ENCODE measurements at regions not wholly inside any gene's neighbourhood (a gene's known extent, or its start where the extent isn't known, plus 50 kb on each side); places are given as distances from the start of the nearest gene placed in this dataset.
"Not testable (repeated sequence)": the region's sequence is repeated elsewhere in the genome, so short reads cannot be mapped to it uniquely, and the experiment has no call there.

DNA sequence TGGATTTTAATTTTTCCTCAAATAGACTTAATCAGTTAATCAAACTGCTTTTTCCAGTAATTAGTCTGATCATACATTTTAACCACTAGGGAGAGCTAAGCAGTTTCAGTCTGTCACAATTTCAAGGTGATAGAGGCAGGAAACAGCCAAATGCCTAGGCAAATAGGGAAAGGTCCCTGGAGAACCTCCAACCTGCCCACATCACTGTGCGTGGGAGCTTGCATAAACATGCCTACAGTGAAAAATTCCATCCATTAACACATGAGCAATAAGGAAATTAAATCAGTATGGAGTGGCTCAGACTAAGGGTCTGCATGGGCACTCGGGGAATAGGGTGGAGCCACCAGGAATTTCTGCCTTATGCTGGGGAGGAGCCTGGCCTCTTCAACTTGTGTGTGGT, 74.6 kb downstream of the AASDHPPT start:
- DNase-seq, result no peak

DNA sequence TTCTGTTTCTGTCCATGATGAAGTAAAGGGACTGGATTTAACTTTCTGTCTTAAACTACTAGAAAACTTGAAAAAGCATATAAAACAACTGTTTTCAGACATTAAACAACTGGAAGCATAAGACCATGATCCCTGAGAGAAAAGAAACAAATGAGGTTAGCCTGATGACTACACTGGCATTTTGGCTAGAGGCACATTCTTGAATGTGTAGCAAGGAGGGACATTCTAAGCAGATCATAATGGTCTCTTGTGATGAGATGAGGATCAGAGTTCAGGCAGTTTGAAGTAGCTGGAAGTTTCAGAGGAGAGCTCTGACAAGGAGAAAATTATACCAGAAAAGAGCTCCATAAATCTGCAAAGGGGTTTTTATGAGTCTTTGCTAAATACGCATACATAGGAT, 75.4 kb downstream of the AASDHPPT start:
- no peak for DNase-seq

DNA sequence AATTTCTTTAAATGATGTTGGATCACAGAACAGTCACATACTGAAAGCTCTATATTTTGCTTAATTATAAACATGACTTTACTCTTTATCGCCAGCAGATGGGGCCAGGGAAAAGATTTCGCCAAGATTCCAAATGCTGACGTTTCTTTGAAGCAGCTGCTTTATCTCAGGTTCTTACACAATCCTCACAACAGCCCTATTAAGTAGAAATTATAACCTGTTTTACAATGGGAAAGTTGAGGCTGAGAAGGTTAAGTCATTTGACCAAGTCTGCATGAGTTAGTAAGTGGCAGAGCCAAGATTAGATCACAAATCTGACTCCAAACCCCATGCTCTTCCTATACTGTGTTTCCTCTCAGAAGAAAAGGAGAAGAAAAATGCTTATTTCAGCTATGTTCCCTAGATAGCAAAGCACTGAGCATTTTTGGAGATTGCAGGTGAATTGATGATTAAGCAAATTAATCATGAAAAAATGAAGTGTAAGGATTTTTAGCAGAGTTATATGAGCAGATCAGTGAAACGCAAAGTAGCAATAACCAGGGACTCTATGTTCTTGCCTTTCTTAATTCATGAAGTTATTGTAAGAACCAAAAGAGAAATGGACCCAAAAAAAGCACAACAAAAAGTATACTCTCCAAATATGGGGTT, 79.0 kb downstream of the AASDHPPT start:
- peak; percentile 20 to 32 for DNase-seq

- no peak for DNase-seq
These were observed 80.9 kb downstream of the AASDHPPT start for GRCh38 chr11:106158406-106158805.

DNA sequence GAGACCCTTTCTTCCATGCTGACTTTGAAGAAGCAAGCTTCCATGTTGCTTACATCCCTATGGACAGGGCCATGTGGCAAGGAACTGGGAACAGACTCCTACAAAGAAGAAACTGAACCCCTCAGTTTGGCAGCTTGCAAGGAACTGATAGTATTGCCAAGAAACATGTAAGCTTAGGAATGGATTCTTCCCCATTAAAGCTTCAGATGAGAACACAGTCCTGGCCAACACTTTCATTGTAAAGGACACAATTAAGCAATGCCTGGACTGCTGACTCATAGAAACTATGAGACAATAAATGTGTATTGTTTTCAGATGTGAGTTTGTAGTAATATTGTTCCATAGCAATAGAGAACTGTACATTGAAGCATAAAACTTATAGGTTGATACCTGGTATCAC, 82.4 kb downstream of the AASDHPPT start:
- DNase-seq, result no peak

DNA sequence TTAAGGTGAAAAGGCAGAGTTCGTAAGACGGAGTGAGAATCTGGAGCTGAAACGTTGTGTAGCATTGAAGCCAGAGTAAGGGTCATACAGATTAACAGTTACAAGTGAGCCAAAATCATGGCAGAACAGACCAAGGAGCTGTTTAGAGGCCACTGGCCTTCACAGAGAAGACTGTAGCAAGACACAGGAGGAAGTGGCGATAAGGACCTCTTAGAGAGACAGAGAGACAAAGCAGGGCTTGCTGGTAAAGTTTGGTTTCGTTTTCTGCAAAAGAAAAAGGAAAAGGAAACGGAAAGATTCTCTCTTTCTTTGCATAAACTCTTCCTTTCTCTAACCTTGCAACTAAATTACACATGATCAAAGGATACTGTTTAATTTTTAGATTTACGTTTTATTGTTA, 83.0 kb downstream of the AASDHPPT start:
- no peak for DNase-seq

DNA sequence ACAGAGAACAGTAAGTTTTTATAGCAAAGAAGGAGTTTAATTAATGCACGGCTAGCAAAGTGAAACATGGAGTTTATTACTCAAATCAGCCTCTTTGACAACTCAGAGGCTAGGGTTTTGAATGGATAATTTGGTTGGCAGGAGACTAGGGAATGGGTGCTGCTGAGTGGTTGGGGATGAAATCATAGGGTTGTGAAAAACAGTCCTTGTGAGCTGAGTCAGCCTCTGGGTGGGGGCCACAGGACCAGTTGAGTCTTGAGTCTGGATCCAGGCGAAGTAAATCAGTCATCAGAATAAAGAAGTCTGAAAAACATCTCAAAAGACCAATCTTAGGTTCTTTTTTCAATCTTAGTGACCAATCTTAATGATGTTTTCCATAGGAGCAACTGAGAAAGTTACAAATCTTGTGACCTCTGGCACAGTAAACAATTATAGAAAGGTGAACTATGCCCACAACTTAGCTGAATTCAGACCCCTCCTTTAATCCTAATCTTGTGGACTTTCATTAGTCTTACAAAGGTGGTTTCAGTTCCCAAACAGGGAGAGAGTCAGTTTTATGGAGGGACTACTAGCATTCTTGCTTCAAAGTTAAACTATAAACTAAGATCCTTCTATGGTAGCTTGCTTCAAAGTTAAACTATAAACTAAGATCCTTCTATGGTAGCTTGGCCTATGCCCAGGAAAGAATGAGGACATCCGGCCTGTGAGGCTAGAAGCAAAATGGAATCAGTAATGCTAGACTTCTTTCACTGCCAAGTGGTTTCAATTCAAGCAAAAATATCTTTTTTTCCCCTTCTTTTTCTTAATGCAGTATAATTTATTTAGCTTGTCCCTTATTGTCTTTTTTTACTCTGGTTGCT, 84.5 kb downstream of the AASDHPPT start:
- DNase-seq, result no peak

DNA sequence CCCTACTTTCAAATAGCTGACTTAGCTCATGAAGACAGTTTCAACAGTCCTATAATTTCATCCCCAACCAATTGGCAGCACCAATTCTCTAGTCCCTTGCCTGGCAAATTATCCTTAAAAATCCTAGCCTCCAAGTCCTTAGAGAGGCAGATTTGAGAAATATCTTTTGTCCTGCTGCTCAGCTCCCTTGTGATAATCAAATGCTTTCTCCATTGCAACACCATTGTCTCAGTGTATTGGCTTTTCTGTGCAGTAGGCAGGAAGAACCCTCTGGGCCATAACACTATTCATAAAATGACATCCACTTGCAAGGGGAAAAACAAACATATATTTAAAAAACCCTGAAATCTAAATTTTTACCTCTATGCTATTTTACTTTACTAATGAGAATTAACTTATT, 89.6 kb downstream of the AASDHPPT start:
- DNase-seq, result no peak

DNA sequence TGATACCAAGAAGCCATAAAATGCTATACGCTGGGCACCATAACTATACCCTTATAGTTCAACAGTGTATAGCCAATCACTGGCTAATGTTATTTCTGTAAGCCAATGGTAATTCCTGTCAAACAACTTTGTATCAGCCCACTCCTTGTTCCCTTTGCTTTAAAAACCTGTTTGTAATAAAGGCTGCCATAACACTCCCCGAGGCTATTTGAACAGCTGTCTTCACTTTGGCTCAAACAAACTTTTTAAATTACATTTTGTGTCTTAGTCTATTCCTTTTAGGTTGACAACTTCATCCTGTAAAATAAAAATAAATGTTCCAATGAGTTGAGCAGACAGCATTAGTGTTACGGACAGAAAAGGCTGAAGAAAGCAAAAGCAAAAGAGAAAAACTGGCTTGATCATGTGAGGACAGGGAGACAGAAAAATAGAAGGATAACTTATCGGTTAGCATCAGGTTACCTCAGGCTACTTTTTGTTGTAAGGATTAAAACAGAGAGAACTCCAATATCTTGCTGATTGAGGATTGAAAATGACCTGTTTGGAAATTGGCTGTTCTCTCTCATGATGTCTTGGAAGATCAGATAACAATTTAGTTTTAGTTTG, 95.0 kb downstream of the AASDHPPT start:
- no peak for DNase-seq

DNA sequence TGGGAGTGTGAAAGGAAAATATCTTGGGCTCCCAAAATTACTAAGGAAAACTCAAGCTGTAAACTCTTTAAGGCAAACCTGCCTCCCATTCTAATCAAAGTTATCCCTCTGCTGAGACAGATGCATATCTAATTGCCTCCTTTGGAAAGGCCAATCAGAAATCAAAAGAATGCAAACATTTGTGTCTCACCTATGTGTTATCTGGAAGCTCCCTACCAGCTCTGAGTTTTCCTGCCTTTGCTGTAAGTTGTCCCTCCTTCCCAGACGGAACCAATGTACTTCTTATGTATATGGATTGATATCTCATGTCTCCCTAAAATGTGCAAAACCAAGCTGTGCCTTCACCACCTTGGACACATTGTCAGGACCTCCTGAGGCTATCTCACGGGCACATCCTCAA, 95.8 kb downstream of the AASDHPPT start:
- no peak for DNase-seq

- DNase-seq, result not testable (repeated sequence)
These were observed 96.5 kb downstream of the AASDHPPT start for GRCh38 chr11:106174003-106174402.

DNA sequence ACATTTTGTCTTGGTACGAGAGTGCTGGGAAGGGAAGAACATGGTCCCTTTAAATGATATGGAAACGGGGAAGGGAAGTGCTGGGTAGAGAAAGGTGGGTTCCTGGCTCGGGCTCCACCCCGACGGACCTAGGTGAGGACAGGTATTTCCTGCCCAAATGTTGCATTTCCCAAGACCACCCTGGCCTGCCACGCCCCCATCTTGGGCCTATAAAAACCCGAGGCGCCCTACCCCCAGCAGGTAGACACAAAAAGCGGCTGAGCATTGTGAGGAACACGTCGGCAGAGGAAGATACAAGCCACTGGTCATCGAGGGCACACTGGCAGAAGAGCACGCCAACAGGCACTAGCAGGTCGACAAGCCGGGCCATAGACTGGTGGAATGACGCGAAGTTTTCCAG, 99.4 kb downstream of the AASDHPPT start:
- no peak for DNase-seq

DNA sequence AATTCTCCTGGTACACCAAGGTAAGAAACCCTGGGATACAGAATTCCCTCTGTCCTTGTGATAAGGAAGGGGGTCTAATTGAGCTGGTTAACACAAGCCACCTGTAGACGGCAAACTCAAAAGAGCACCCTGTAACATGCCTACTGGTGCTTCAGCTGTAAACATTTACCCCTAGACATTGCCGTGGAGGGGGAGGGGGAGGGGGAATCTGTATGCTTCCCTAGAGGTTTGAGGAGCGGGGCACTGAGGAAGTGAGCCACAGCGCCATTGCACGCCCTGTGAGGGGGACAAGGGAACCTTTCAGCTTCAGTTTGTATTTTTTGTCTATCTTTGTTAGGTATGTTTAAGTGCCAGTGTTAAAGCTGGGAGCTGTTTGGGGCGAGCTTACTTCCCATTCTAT, 99.8 kb downstream of the AASDHPPT start:
- no peak for DNase-seq

DNA sequence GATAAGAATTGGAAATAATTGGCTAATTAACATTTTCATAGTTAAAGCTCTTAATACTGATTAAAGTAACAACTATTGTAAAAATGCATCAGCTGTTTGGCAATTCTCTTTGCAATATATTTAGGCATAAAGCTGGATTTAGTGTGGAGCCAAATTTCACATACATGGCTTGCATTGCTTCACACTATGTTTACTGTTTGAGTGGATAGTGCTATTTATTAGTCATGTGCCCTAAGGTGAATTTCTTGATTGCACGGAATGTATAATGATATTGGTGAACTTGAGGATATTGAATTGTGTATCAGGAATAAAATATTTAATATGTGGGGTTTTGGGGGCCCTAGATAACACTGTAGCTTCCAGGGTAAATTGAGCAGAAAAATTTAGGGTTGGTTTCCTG, 100.9 kb downstream of the AASDHPPT start:
- DNase-seq, result no peak

GRCh38 chr11:106179048-106179447, 101.6 kb downstream of the AASDHPPT start:
- no peak for DNase-seq

DNA sequence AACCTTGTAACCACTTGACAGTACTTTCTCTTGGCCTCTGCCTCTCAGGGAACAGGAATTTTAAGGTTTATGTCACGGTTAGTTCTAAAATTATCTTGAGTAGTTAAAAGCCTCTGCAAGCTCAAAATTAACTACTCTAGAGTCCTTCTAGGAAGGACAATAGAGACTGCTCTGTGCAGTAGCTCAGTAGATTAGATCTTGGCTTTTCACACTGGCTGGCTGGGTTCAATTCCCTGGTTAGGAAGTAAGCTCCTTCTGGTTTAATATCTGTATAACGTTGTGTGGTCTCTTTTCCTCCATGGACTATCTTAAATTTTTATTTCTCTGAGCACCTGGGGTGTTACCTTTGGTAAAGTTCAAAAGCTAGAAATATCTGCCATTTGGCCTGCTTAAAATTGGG, 109.2 kb downstream of the AASDHPPT start:
- DNase-seq, result no peak

- no peak for DNase-seq
These were observed 110.5 kb downstream of the AASDHPPT start for GRCh38 chr11:106187860-106188456.

DNA sequence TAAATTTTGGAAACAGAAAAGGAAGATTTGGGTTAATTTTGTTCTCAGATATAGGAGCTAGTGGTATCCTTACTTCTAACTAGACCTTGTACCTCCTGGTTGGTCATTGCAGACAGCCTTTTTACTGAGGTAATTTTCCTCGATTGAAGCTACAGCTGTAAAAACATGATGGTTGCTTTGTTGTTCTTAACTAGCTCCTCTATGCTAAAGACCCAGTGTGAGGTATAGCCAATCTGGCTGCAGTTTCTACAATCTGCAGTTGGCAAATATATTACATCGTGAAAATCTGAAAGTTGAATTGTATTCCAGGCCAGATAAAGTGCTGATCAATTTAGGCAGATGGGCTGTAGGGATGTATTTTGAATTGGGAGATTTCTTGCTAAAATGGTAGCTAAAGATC, 116.5 kb downstream of the AASDHPPT start:
- DNase-seq, result no peak

- DNase-seq, result no peak
These were observed 120.0 kb downstream of the AASDHPPT start for GRCh38 chr11:106197438-106197837.

- no peak for DNase-seq
These were observed 125.6 kb downstream of the AASDHPPT start for GRCh38 chr11:106202935-106203620.

- no peak for DNase-seq
These were observed 131.3 kb downstream of the AASDHPPT start for GRCh38 chr11:106208760-106209159.

DNA sequence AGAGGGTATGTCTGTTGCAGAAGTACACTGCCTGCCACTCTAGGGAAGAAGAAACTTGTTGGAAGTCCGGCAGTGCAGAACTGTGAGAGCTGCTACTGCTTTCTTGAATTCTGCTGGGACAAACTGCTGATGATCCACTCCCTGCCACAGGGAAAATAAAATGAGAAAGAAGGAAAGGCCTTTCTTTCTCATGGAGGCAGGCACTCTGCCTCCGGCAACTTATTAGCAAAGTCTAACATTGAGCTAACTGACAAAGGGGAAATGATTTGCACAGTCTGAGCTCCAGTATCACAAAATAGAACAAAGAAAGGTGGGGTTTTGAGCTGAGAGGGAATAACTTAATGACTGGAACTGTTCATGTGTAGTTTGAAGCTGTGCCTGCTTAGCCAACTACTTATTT, 134.6 kb downstream of the AASDHPPT start:
- no peak for DNase-seq

DNA sequence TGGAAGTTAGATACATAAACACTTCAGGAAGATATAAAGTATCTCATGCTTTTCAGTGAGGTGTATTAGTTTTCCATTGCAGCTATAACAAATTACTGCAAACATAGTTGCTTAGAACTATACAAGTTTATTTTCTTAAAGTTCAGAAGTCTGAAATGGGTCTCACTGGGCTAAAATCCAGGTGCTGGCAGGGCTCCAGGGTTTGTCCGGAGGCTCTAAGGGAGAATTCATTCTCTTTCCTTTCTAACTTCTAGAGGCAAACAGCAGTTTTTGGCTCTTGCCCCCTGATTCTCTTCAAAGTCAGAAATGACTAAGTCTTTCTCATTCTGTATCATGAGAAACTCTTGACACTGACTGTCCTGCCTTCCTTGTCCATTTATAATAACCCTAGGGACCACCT, 138.8 kb downstream of the AASDHPPT start:
- DNase-seq, result no peak
